ENCODE measurements at regions not wholly inside any gene's neighbourhood (a gene's known extent, or its start where the extent isn't known, plus 50 kb on each side); places are given as distances from the start of the nearest gene placed in this dataset.

DNA sequence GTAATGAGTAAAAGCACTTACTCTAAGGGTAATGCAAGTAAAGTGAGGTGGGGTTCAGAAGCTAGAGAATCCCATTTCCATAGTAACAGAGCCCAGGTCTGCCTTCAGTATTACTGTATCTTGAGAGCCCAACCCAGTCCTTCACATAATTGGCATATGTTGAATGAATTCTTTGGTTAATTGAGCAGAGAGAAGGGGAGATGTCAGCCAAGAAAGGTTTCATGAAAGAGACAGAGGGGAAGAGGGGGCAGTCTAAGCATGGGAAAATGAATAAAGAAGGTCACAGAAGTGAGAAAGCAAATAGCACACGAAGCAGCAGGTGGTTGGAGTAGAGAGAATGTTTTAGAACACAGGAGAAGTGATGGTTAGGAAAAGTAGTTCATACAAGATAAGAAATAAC is 371.1 kb downstream of the SEC23A start:
- POLR2A ChIA-PET = no interaction called here
- H3K27ac ChIP-seq (ENCODE audit: low read depth, low read length) = no peak overlapping the region
- TF ChIP-seq, protein P1, sequence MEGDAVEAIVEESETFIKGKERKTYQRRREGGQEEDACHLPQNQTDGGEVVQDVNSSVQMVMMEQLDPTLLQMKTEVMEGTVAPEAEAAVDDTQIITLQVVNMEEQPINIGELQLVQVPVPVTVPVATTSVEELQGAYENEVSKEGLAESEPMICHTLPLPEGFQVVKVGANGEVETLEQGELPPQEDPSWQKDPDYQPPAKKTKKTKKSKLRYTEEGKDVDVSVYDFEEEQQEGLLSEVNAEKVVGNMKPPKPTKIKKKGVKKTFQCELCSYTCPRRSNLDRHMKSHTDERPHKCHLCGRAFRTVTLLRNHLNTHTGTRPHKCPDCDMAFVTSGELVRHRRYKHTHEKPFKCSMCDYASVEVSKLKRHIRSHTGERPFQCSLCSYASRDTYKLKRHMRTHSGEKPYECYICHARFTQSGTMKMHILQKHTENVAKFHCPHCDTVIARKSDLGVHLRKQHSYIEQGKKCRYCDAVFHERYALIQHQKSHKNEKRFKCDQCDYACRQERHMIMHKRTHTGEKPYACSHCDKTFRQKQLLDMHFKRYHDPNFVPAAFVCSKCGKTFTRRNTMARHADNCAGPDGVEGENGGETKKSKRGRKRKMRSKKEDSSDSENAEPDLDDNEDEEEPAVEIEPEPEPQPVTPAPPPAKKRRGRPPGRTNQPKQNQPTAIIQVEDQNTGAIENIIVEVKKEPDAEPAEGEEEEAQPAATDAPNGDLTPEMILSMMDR (IDR thresholded peaks at IDR 0.05; ENCODE audit: low read depth, low read length) = no peak
- no peak overlapping the region for H3K4me3 ChIP-seq (ENCODE audit: low read depth, low read length)
- H3K9me3 ChIP-seq (ENCODE audit: control insufficient read depth, insufficient read depth, low read length) = no peaks in the 10 kb centered on the region; the same call in 1 of the 2 replicates
- CTCF ChIA-PET = interaction anchor here (1.9 kb wide), 1 partner anchor 10 kb away, joined by 7 read pairs; no protein-coding TSS in a partner anchor
- peaks cover 2% of the 10 kb centered on the region for H3K27me3 ChIP-seq (ENCODE audit: control insufficient read depth, insufficient read depth, low read length)
- DNase-seq (ENCODE audit: low read depth, low spot score) = no peak

DNA sequence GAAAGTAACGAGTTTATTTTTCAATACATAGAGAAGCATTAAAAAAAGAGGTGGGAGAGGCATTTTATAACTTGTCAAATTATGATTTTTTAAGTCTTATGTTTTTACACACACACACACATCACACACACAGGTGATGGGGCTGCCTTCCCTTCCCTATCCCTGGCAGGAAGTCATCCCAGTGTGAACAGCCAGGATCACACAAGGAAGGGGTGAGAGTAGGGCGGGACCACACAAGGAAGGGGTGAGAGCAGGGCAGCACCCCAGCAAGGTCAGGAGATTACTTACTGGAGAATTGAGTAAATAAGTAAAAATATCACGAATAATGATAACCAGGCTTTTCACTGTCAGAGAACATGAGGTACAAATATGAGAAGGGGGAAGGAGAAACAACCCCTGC is 372.6 kb downstream of the SEC23A start:
- TF ChIP-seq, protein P1 (IDR thresholded peaks at IDR 0.05; ENCODE audit: low read depth, low read length) = no peak
- no peak for DNase-seq (ENCODE audit: low read depth, low spot score)
- peaks cover 2% of the 10 kb centered on the region for H3K27me3 ChIP-seq (ENCODE audit: control insufficient read depth, insufficient read depth, low read length)
- ChIA-PET CTCF (no interaction called here), POLR2A (no interaction called here)
- H3K27ac ChIP-seq (ENCODE audit: low read depth, low read length) = no peak overlapping the region
- H3K9me3 ChIP-seq (ENCODE audit: control insufficient read depth, insufficient read depth, low read length) = no peaks in the 10 kb centered on the region; the same call in 1 of the 2 replicates
- no peak overlapping the region for H3K4me3 ChIP-seq (ENCODE audit: low read depth, low read length)

DNA sequence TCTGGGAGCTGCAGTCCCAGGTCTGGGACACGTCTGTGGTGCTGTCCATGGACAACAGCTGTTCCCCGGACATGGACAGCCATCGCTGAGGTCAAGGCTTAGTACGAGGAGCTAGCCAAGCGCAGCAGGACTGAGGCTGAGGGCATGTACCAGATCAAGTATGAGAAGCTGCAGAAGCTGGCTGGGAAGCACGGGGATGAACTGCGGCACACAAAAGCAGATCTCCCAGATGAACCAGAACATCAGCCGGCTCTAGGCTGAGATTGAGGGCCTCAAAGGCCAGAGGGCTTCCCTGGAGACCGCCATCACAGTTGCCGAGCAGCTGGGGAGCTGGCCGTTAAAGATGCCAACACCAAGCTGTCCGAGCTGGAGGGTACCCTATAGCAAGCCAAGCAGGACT is 375.3 kb downstream of the SEC23A start:
- H3K27ac ChIP-seq (ENCODE audit: low read depth, low read length) = no peak overlapping the region
- DNase-seq (ENCODE audit: low read depth, low spot score) = no peak
- TF ChIP-seq, protein P1 (IDR thresholded peaks at IDR 0.05; ENCODE audit: low read depth, low read length) = no peak
- H3K9me3 ChIP-seq (ENCODE audit: control insufficient read depth, insufficient read depth, low read length) = no peaks in the 10 kb centered on the region; the same call in 1 of the 2 replicates
- CTCF ChIA-PET = no interaction called here
- POLR2A ChIA-PET = no interaction called here
- H3K4me3 ChIP-seq (ENCODE audit: low read depth, low read length) = no peak overlapping the region
- no peaks in the 10 kb centered on the region for H3K27me3 ChIP-seq (ENCODE audit: control insufficient read depth, insufficient read depth, low read length)

DNA sequence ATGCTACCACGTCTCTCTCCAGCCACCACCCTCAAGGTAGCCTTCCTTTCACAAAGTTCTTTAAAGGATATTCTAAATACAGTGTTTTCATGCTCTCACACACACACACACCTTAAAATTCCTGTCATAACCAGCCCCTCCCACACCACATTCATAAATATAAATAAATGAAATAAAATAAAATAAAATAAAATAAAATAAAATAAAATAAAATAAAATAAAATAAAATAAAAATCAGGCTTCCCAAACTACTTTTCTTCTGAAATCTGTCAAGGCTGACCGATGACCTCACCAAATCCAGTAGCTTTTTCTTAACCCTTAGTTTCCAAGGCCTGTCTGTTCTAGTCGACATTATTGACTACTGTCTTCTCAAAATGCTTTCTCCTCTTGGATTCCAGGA is 378.4 kb downstream of the SEC23A start:
- Histone ChIP-seq H3K9me3 (ENCODE audit: control insufficient read depth, insufficient read depth, low read length) (no peaks in the 10 kb centered on the region; the same call in 1 of the 2 replicates), H3K4me3 (ENCODE audit: low read depth, low read length) (no peak overlapping the region), H3K27me3 (ENCODE audit: control insufficient read depth, insufficient read depth, low read length) (no peaks in the 10 kb centered on the region), H3K27ac (ENCODE audit: low read depth, low read length) (no peak overlapping the region)
- ChIA-PET CTCF (interaction anchor here (1.7 to 4.6 kb wide), 5 partner anchors 21 to 310 kb away, joined by 3 to 98 read pairs (median 34); no protein-coding TSS in a partner anchor), POLR2A (no interaction called here)
- DNase-seq (ENCODE audit: low read depth, low spot score) = no peak
- TF ChIP-seq, protein P1 (IDR thresholded peaks at IDR 0.05; ENCODE audit: low read depth, low read length) = no peak

DNA sequence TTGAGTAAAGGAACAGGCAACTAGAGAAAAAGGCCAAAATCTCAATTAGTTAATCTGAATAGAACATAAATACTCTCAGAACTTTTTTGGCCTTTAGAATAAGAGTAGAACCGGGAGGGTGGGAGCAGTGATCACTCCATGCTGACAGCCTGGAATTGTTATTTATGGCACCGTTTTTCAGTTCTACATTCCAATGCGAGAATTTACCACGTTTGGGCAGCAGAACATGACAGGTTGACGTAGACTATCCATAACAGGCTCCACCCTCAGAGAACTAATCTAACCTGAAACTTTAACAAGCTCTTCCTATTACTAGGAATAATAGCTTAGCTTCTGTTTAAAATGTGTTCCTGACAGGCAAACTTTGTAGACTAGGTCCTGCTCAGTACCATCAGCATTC is 379.1 kb downstream of the SEC23A start:
- ChIA-PET CTCF (interaction anchor here (1.7 to 4.6 kb wide), 5 partner anchors 20 to 311 kb away, joined by 3 to 98 read pairs (median 34); no protein-coding TSS in a partner anchor), POLR2A (no interaction called here)
- H3K4me3 ChIP-seq (ENCODE audit: low read depth, low read length) = no peak overlapping the region
- H3K9me3 ChIP-seq (ENCODE audit: control insufficient read depth, insufficient read depth, low read length) = no peaks in the 10 kb centered on the region; the same call in 1 of the 2 replicates
- no peak for DNase-seq (ENCODE audit: low read depth, low spot score)
- H3K27me3 ChIP-seq (ENCODE audit: control insufficient read depth, insufficient read depth, low read length) = no peaks in the 10 kb centered on the region
- no peak overlapping the region for H3K27ac ChIP-seq (ENCODE audit: low read depth, low read length)
- TF ChIP-seq, protein P1 (IDR thresholded peaks at IDR 0.05; ENCODE audit: low read depth, low read length) = no peak
